PC-9 (cell line): ENCODE measurements at regions not wholly inside any gene's neighbourhood (a gene's known extent, or its start where the extent isn't known, plus 50 kb on each side); places are given as distances from the start of the nearest gene placed in this dataset.

Experiments used
- CTCF ChIP-seq: fragments of 200-600 bp; sonication (generic); conservative IDR thresholded peaks from 2 replicates; pipeline ENCODE4 v1.6.1; 2017; ENCODE audit warnings: mixed run types, antibody characterized with exemption, mild to moderate bottlenecking, moderate library complexity
- EZH2 ChIP-seq: fragments of 200-600 bp; sonication (generic); IDR thresholded peaks from 2 replicates; pipeline ENCODE4 v1.8.0; 2017; ENCODE audit warnings: antibody characterized with exemption, low read depth

GRCh38 chr6:128784266-128784665 is 98.7 kb upstream of the LAMA2 start:
- TF ChIP-seq CTCF (no peak), EZH2 (no peak)
